Stimulated activated CD8-positive, alpha-beta memory T cell treated with anti-CD3 and anti-CD28 coated beads, Interleukin-15, amount 100 ng/mL, for 1 hour (primary cell): ENCODE measurements at regions not wholly inside any gene's neighbourhood (a gene's known extent, or its start where the extent isn't known, plus 50 kb on each side); places are given as distances from the start of the nearest gene placed in this dataset.
"Not testable (repeated sequence)": the region's sequence is repeated elsewhere in the genome, so short reads cannot be mapped to it uniquely, and the experiment has no call there.

Experiments used
- DNase-seq: peaks from one replicate; pipeline ENCODE4 v3.0.0-alpha.2; 2020; ENCODE audit warnings: low read depth

- DNase-seq = no peak
Measured at GRCh38 chr12:89227774-89228173, 124.5 kb downstream of the DUSP6 start.

- no peak for DNase-seq
Measured at GRCh38 chr12:89225808-89226411, 126.4 kb downstream of the DUSP6 start.

GRCh38 chr12:89225401-89225800, 126.9 kb downstream of the DUSP6 start:
- DNase-seq = peak; percentile 38

DNA sequence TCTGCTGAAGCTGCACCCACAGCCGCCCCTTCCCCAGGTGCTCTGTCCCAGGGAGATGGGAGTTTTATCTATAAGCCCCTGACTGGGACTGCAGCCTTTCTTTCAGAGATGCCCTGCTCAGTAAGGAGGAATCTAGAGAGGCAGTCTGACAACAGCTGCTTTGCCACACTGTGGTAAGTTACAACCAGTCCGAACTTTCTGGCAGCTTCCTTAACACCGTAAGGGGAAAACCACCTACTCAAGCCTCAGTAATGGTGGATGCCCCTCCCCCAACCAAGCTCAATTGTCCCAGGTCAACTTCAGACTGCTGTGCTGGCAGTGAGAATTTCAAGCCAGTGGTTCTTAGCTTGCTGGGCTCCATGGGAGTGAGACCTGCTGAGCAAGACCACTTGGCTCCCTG, 129.7 kb downstream of the DUSP6 start:
- not testable (repeated sequence) for DNase-seq

GRCh38 chr12:89217472-89217871, 134.8 kb downstream of the DUSP6 start:
- no peak for DNase-seq

GRCh38 chr12:89216211-89216952, 135.9 kb downstream of the DUSP6 start:
- no peak for DNase-seq

DNA sequence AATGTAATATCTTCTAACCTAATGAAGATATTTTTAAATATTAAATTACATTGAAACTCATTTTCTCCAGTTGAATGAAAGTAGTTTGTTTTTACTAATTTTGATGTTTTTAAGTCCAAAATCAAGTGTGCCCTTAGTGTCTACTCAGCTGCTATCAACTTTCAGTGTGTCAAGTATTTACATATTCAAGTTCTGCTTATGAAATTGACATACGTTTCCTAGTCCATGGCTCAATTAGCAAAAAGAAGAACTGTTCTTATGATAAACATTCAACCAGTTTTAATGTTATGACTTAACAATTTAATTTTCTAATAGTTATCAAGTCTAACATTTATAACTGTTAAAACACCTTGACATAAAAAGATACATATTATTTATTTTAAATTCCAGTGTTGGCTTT, 137.1 kb downstream of the DUSP6 start:
- no peak for DNase-seq

DNA sequence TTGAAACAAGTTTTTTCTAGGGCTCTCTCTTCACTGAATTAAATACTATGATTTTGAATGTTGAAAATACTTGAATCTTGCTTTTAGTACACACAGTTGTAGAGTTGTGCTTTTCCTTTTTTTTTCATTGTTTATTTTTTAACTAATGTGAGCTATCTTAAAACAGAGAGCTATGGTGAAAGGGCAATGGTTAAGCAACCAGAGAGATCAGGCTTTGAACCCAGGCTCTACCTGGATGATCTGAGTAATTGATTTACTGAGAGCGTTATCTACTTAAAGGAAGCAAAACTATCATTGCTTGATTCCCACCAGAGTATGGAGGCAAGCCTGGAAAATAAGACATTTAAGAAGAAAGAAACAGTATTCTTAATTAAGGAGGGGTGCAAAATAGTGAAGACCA, 138.6 kb downstream of the DUSP6 start:
- no peak for DNase-seq

GRCh38 chr12:89213139-89213538, 139.2 kb downstream of the DUSP6 start:
- DNase-seq = no peak

DNA sequence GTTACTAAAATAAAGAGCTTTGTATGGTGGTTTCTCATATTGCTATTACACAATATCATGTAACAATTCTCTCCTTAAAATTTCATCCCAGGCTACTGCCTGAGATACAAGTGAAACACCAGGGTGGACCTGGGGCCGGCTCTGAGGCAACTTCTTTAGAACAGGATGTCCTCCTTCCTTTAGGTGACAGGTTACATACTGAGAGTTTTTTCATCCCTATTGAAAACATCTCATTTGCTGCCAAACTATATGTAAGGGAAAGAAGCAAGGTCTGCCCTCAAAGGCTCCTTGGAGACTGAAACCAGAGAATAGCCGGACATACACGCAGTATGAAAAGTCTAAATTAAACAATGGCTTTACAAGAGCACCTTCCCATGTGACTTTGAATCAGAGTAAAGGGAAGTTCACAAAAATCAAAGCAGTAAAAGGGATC, 139.9 kb downstream of the DUSP6 start:
- no peak for DNase-seq

GRCh38 chr12:89211456-89211855, 140.8 kb downstream of the DUSP6 start:
- no peak for DNase-seq

DNA sequence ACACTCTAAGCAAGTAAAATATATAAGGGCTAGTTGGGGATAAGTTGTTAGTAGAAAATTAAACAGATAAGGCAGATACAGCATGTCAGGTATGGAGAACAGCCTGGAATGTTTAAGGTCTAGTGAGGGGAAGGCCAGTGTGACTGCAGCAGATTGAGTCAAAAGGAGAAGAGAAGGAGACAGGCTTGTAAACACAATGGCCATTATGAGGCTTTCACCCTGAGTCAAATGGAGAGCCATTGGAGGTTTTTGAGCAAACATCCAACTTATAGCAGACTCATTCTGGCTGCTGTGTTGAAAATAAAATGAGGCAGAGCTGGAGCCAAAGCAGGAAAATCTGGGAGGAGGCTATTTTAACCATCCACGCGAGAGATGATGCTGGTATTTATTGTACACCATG, 142.0 kb downstream of the DUSP6 start:
- no peak for DNase-seq

DNA sequence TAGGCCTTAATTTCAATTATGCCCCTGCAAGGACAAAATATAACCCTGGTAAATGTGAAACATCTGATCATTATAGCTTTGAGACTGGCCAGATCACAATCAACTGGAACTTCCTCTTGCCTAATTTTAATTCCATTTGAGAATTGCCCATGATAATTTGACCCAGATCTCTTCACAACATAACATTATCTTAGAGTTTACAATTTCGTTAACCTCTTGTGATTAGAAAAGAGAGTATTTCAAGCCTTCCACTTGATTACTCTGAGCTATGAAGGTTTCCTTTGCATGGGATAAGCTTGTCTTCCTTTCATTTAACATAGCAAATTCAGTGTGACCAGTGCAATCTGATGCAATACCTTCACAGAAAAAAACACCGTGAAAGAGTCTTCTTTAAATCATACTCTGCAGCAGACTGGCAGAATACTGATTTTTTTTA, 143.6 kb downstream of the DUSP6 start:
- no peak for DNase-seq

- DNase-seq = no peak
Measured at GRCh38 chr12:89206390-89206789, 145.9 kb downstream of the DUSP6 start.

DNA sequence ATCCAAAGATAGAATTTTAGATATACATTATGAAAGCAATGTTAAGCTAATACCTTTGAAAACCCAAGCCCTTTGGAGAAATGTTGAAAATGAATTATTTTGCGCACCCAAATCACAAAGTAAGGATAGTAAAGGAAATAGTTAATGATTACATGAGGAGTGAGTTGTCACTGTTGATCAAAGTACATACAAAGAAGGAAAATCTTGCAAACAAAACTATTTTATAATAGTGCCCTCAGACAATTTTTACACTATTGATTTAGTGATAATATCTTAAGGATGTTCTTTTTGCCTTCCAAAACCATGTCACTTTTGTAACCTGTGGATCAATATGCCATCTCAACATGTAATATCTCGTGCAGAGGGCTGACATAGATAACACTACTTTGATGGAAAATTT, 146.8 kb downstream of the DUSP6 start:
- DNase-seq = no peak

GRCh38 chr12:89203144-89203543, 149.2 kb downstream of the DUSP6 start:
- DNase-seq = no peak

DNA sequence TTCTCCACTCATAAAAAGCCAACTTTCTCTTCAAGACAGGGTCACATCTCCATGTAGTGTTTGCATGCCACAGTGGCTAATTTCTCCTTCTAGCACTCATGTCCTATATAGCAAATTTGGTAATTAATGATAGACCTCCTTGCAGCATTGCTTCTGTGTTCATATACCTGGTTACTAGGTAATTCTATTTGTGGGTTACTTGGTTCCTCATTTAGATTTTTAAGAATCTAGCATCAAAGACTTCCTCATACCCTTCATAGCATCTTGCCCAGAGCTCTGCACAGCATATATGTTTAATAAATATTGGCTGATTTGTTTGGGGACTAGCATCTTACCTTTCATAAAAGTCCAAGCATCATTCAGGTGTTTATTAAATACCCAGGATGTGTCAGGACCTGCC, 152.1 kb downstream of the DUSP6 start:
- no peak for DNase-seq

- DNase-seq = no peak
Measured at GRCh38 chr12:89195470-89195869, 156.8 kb downstream of the DUSP6 start.

DNA sequence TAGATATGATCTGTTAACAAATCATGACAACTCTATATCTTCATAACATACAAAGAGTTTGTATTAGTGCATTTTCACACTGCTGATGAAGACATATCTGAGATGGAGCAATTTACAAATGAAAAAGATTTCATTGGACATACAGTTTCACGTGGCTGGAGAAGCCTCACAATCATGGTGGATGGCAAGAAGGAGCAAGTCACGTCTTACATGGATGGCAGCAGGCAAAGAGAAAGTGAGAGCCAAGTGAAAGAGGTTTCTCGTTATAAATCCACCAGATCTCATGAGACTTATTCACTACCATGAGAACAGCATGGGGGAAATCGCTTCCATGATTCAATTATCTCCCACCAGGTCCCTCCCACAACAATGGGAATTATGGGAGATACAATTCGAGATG, 157.6 kb downstream of the DUSP6 start:
- DNase-seq = no peak

DNA sequence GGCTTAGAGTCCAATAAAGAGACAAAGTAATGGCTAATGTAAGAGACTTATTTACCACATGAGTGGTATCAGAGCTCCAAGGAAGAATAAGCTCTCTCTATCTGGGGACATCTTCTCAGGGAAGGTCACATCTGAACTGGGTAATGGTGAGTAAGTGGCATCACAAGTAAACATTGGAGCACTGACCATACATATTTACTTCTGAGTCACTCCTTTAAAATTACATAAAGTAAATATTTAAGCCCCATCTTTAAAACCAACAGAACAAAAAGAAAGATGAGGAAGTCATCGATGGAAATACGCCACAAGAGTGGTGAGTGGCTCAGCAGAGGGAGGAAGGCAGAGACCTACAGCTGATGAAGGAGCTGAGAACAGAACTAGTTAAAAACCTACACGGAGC, 159.9 kb downstream of the DUSP6 start:
- DNase-seq = no peak

- not testable (repeated sequence) for DNase-seq
Measured at GRCh38 chr12:89191597-89191996, 160.7 kb downstream of the DUSP6 start.

DNA sequence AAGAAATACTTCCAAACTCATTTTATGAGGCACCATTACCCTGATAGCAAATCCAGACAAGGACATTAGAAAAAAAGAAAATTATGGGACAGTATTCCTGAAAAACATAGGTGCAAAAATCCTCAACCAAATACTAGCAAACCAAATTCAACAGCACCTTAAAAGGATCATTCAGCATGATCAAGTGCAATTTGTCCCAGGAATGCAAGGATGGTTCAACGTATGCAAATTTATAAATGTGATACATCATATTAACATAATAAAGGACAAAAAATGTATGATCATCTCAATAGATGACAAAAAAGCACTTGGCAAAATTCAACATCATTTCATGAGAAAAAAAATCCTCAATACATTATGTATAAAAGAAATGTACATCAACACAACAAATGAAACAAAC, 162.9 kb downstream of the DUSP6 start:
- no peak for DNase-seq

- DNase-seq = no peak
Measured at GRCh38 chr12:89187507-89187906, 164.8 kb downstream of the DUSP6 start.

DNA sequence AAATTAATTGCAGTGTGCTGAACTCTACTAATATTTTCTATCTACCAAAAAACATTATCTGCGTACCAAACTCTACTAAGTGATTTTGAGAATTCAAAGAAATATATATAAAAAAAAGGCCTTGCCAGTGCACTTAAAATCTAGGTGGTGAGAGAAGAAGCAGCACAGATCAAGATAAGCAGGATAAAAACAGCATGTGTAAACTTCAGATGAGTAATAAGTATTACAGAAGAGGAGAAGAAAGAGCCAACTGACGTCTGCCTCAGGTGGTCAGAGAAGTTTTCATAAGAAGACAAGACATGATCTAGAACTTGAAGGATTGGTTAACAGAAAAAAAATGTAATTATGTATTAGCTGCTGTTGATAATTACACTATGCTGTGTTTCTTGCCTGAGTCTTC, 166.4 kb downstream of the DUSP6 start:
- no peak for DNase-seq
